GM23338 (cell line): ENCODE measurements at regions not wholly inside any gene's neighbourhood (a gene's known extent, or its start where the extent isn't known, plus 50 kb on each side); places are given as distances from the start of the nearest gene placed in this dataset.

Source experiments
- ATAC-seq: fragments of 200-7000 bp; cut with Tn5 transposase; 3 replicates; pipeline ENCODE4 v1.9.1; 2020
- DNase-seq: peaks from one replicate; pipeline ENCODE4 v3.0.0-alpha.2; 2015; ENCODE audit warnings: low spot score
- H2AFZ ChIP-seq: fragments of 200-600 bp; sonication (generic); 2 replicates; pipeline ENCODE4 v1.8.0; 2016; ENCODE audit warnings: antibody characterized with exemption, mild to moderate bottlenecking, moderate library complexity
- H3F3A ChIP-seq: fragments of 200-600 bp; sonication (generic); replicated peaks from 2 replicates; pipeline ENCODE4 v1.8.0; 2017; ENCODE audit warnings: antibody characterized with exemption, mixed run types, low read depth
- H3K27ac ChIP-seq: fragments of 200-600 bp; sonication (generic); 2 replicates; pipeline ENCODE4 v1.6.1; 2016; ENCODE audit warnings: low read depth
- H3K27me3 ChIP-seq: fragments of 200-600 bp; sonication (generic); 2 replicates; pipeline ENCODE4 v1.8.0; 2016; ENCODE audit warnings: mild to moderate bottlenecking, mixed run types, moderate library complexity; ENCODE audit not compliant: insufficient read depth
- H3K36me3 ChIP-seq: fragments of 200-600 bp; sonication (generic); 2 replicates; pipeline ENCODE4 v1.8.0; 2016; ENCODE audit warnings: mild to moderate bottlenecking; ENCODE audit not compliant: insufficient read depth
- H3K4me1 ChIP-seq: fragments of 200-600 bp; sonication (generic); 2 replicates; pipeline ENCODE4 v1.8.0; 2016; ENCODE audit warnings: mild to moderate bottlenecking, moderate library complexity; ENCODE audit not compliant: insufficient read depth
- H3K4me2 ChIP-seq: fragments of 200-600 bp; sonication (generic); 2 replicates; pipeline ENCODE4 v1.7.1; 2017; ENCODE audit warnings: mixed run types
- H3K4me3 ChIP-seq: fragments of 200-600 bp; sonication (generic); 2 replicates; pipeline ENCODE4 v1.6.1; 2016; ENCODE audit warnings: mixed run types
- H3K79me2 ChIP-seq: fragments of 200-600 bp; sonication (generic); replicated peaks from 2 replicates; pipeline ENCODE4 v1.8.0; 2017; ENCODE audit warnings: mild to moderate bottlenecking; ENCODE audit not compliant: insufficient read depth
- H3K9me2 ChIP-seq: fragments of 200-600 bp; sonication (generic); 2 replicates; pipeline ENCODE4 v1.8.0; 2017; ENCODE audit not compliant: insufficient read depth
- H4K20me1 ChIP-seq: fragments of 200-600 bp; sonication (generic); replicated peaks from 2 replicates; pipeline ENCODE4 v1.8.0; 2017; ENCODE audit warnings: mild to moderate bottlenecking; ENCODE audit not compliant: insufficient read depth
- H3K27ac Mint-ChIP-seq: 2 replicates; pipeline ENCODE4 v1.8.0; 2020; ENCODE audit warnings: inconsistent platforms, mild to moderate bottlenecking, moderate library complexity, mixed read lengths
- H3K27me3 Mint-ChIP-seq: 3 replicates; pipeline ENCODE4 v1.8.0; 2022; ENCODE audit warnings: low read depth, mild to moderate bottlenecking, moderate library complexity, mixed read lengths, inconsistent platforms; ENCODE audit not compliant: insufficient read depth, poor library complexity
- H3K36me3 Mint-ChIP-seq: 3 replicates; pipeline ENCODE4 v1.8.0; 2021; ENCODE audit warnings: low read depth, mild to moderate bottlenecking, inconsistent platforms, moderate library complexity, mixed read lengths
- H3K4me1 Mint-ChIP-seq: 3 replicates; pipeline ENCODE4 v1.8.0; 2020; ENCODE audit warnings: mild to moderate bottlenecking, inconsistent platforms, mixed read lengths
- H3K4me3 Mint-ChIP-seq: 3 replicates; pipeline ENCODE4 v1.8.0; 2021; ENCODE audit warnings: moderate library complexity, mild to moderate bottlenecking, inconsistent platforms, mixed read lengths
- H3K9me3 Mint-ChIP-seq: 3 replicates; pipeline ENCODE4 v1.8.0; 2020; ENCODE audit warnings: moderate library complexity, mild to moderate bottlenecking, inconsistent platforms, mixed read lengths
- CREB1 ChIP-seq: fragments of 250-450 bp; sonication (Bioruptor Pico); IDR thresholded peaks from 2 replicates; pipeline ENCODE4 v1.5.0; 2020; ENCODE audit warnings: low read depth, mild to moderate bottlenecking, moderate library complexity
- CTCF ChIP-seq, 2 experiments: fragments of 200-600 bp in 1 of 2; sonication (generic) in 1 of 2; conservative IDR thresholded peaks; 2 replicates each; pipeline versions ENCODE4 v1.5.1 to v1.6.1; 2016 to 2017; ENCODE audit warnings: antibody characterized with exemption in 2 of 2, low read depth in 2 of 2, mild to moderate bottlenecking in 2 of 2, moderate library complexity in 1 of 2
- ETS1 ChIP-seq: IDR thresholded peaks from 2 replicates; pipeline ENCODE4 v1.6.1; 2016; ENCODE audit warnings: antibody characterized with exemption
- EZH2 ChIP-seq: fragments of 200-600 bp; sonication (generic); IDR thresholded peaks from one replicate; pipeline ENCODE4 v1.8.0; 2017; ENCODE audit warnings: antibody characterized with exemption, mild to moderate bottlenecking, low read depth; ENCODE audit not compliant: unreplicated experiment
- EZH2phosphoT487 ChIP-seq: fragments of 200-600 bp; sonication (generic); IDR thresholded peaks from one replicate; pipeline ENCODE4 v1.8.1; 2018; ENCODE audit warnings: antibody characterized with exemption; ENCODE audit not compliant: unreplicated experiment
- JUNB ChIP-seq: IDR thresholded peaks from one replicate; pipeline ENCODE4 v1.6.1; 2016; ENCODE audit warnings: antibody characterized with exemption; ENCODE audit not compliant: unreplicated experiment
- NANOG ChIP-seq: IDR thresholded peaks from 2 replicates; pipeline ENCODE4 v1.6.1; 2016; ENCODE audit warnings: antibody characterized with exemption, borderline replicate concordance
- POLR2AphosphoS5 ChIP-seq: IDR thresholded peaks from 2 replicates; pipeline ENCODE4 v1.6.1; 2016; ENCODE audit warnings: antibody characterized with exemption, low read depth
- STAT1 ChIP-seq: IDR thresholded peaks from one replicate; pipeline ENCODE4 v1.6.1; 2016; ENCODE audit warnings: antibody characterized with exemption; ENCODE audit not compliant: unreplicated experiment
- ZNF114 ChIP-seq: fragments of 250-450 bp; sonication (Bioruptor Pico); IDR thresholded peaks from 2 replicates; pipeline ENCODE4 v1.5.0; 2020; ENCODE audit warnings: mild to moderate bottlenecking, moderate library complexity
- ZNF331 ChIP-seq: fragments of 250-450 bp; sonication (Bioruptor Pico); IDR thresholded peaks from 2 replicates; pipeline ENCODE4 v1.5.0; 2020; ENCODE audit warnings: low read depth, mild to moderate bottlenecking, moderate library complexity
- ZNF462 ChIP-seq: fragments of 250-450 bp; sonication (Bioruptor Pico); IDR thresholded peaks from 2 replicates; pipeline ENCODE4 v1.5.0; 2020; ENCODE audit warnings: mild to moderate bottlenecking, moderate library complexity
- TF ChIP-seq, protein P1 (sequence below): IDR thresholded peaks from one replicate; pipeline ENCODE4 v1.6.1; 2018; ENCODE audit warnings: antibody characterized with exemption; ENCODE audit not compliant: unreplicated experiment

GRCh38 chr16:79816081-79816497, 215.6 kb upstream of the MAF start:
- no peak overlapping the region for H2AFZ ChIP-seq
- no peaks in the 10 kb centered on the region for H3K36me3 Mint-ChIP-seq
- H3K27me3 ChIP-seq = no peaks in the 10 kb centered on the region
- DNase-seq (no peak), ATAC-seq (no peak)
- H4K20me1 ChIP-seq = no peaks in the 10 kb centered on the region
- H3K79me2 ChIP-seq = no peaks in the 10 kb centered on the region
- H3F3A ChIP-seq = no peaks in the 10 kb centered on the region
- TF ChIP-seq EZH2phosphoT487 (no peak), ZNF331 (no peak), CTCF (conservative IDR thresholded peaks at IDR 0.05; ENCODE audit: low read depth in 2 of 2) (no peak), POLR2AphosphoS5 (no peak), EZH2 (no peak), JUNB (no peak), CREB1 (CRISPR knock-in tag) (no peak), ZNF114 (CRISPR knock-in tag) (no peak), STAT1 (no peak), ETS1 (no peak), NANOG (no peak), ZNF462 (CRISPR knock-in tag) (no peak)
- TF ChIP-seq, protein P1, sequence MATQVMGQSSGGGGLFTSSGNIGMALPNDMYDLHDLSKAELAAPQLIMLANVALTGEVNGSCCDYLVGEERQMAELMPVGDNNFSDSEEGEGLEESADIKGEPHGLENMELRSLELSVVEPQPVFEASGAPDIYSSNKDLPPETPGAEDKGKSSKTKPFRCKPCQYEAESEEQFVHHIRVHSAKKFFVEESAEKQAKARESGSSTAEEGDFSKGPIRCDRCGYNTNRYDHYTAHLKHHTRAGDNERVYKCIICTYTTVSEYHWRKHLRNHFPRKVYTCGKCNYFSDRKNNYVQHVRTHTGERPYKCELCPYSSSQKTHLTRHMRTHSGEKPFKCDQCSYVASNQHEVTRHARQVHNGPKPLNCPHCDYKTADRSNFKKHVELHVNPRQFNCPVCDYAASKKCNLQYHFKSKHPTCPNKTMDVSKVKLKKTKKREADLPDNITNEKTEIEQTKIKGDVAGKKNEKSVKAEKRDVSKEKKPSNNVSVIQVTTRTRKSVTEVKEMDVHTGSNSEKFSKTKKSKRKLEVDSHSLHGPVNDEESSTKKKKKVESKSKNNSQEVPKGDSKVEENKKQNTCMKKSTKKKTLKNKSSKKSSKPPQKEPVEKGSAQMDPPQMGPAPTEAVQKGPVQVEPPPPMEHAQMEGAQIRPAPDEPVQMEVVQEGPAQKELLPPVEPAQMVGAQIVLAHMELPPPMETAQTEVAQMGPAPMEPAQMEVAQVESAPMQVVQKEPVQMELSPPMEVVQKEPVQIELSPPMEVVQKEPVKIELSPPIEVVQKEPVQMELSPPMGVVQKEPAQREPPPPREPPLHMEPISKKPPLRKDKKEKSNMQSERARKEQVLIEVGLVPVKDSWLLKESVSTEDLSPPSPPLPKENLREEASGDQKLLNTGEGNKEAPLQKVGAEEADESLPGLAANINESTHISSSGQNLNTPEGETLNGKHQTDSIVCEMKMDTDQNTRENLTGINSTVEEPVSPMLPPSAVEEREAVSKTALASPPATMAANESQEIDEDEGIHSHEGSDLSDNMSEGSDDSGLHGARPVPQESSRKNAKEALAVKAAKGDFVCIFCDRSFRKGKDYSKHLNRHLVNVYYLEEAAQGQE = no peak
- H3K9me3 Mint-ChIP-seq = no peaks in the 10 kb centered on the region
- no peak overlapping the region for H3K4me3 ChIP-seq
- no peak overlapping the region for H3K4me2 ChIP-seq
- no peaks in the 10 kb centered on the region for H3K36me3 ChIP-seq
- no peak overlapping the region for H3K27ac Mint-ChIP-seq
- no peaks in the 10 kb centered on the region for H3K27me3 Mint-ChIP-seq
- no peak overlapping the region for H3K4me3 Mint-ChIP-seq
- H3K4me1 Mint-ChIP-seq = no peaks in the 10 kb centered on the region; the same call in 2 of the 3 replicates
- H3K27ac ChIP-seq = no peak overlapping the region
- no peaks in the 10 kb centered on the region for H3K4me1 ChIP-seq
- H3K9me2 ChIP-seq = peaks cover 22% of the 10 kb centered on the region
